ENCODE measurements at regions not wholly inside any gene's neighbourhood (a gene's known extent, or its start where the extent isn't known, plus 50 kb on each side); places are given as distances from the start of the nearest gene placed in this dataset.

DNA sequence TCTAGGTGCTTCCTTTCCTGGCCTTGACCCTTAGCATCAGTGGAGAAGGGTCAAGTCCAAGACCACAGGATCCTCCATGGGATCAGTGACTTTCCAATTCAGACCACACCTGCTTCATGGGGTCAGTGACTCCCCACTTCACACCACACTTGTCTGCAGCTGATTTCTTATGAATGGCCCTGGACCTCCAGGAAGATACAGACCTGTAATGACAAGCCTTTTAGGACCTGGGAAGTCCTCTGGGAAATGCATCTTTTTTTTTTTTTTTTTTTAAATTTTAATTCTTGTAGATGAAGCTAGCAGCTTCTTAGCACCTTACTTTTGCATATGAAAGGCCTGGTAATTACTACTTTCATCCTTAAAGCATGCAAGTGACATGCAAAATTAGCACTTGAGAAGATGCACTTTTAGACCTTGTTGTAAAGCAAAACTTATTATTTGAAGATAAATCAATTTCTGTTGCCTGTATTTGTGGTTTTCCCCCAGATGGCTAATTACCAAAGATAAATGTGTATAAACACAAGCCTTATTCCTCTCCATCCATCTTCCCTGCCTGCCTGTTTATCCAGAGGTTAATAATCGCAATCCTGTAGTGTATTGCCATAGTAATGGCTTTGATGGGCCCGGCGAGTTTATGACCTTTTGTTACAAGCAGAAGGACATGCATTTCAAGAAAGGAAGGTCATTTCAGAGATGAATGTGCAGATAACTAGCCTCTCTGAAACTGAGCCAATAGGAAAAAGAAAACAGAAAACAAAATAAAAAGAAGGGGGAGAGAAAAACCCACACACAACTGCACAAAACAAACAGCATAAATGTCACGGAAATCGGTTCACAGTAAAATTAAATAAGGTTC lies 1018.7 kb downstream of the TYW1 start:
- Histone ChIP-seq H3K4me3 (no peak overlapping the region), H3K27ac (no peak overlapping the region), H3K9me3 (no peaks in the 10 kb centered on the region), H3K4me1 (no peaks in the 10 kb centered on the region), H3K27me3 (peaks cover 0 to 3% (median 0%) of the 10 kb centered on the region in 3 donors), H3K36me3 (no peaks in the 10 kb centered on the region)
- DNase-seq (no peak), ATAC-seq (no peak)
- TF ChIP-seq, protein P1, sequence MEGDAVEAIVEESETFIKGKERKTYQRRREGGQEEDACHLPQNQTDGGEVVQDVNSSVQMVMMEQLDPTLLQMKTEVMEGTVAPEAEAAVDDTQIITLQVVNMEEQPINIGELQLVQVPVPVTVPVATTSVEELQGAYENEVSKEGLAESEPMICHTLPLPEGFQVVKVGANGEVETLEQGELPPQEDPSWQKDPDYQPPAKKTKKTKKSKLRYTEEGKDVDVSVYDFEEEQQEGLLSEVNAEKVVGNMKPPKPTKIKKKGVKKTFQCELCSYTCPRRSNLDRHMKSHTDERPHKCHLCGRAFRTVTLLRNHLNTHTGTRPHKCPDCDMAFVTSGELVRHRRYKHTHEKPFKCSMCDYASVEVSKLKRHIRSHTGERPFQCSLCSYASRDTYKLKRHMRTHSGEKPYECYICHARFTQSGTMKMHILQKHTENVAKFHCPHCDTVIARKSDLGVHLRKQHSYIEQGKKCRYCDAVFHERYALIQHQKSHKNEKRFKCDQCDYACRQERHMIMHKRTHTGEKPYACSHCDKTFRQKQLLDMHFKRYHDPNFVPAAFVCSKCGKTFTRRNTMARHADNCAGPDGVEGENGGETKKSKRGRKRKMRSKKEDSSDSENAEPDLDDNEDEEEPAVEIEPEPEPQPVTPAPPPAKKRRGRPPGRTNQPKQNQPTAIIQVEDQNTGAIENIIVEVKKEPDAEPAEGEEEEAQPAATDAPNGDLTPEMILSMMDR (IDR thresholded peaks at IDR 0.05 in 4 of 5, conservative IDR thresholded peaks at IDR 0.05 in 1 of 5) = no peak
- no peak for TF ChIP-seq POLR2A (IDR thresholded peaks at IDR 0.05)
- intact Hi-C loops (cut with DNase I; ENCODE audit: low total_unique reads) = no loop called here
- in situ Hi-C loops (cut with MboI; ENCODE audit: low sequenced_read_pairs in 4 of 4) = no loop called here

DNA sequence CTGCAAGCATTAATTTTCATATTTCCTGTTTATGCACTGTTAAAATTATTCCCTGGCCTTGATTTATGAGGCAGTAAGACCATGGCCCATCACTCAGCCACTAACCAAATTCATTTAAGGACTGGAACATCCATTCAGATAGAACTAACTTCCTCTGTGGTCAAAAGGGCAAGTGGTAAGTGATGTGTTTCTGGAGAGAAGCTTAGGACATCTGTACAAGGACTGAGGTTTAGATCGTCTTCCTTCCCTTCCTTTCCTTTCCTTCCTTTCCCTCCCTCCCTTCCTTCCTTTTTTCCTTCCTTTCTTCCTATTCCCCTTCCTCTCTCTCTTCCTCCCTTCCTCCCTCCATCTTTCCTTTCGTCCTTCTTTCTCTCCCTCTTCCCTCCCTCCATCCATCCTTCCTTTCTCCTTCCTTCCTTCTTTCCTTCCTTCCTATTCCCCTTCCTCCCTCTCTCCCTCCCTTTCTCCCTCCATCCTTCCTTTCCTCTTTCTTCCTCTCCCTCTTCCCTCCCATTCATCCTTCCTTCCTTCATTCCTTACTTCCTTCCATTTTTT lies 1019.4 kb downstream of the TYW1 start:
- intact Hi-C loops (cut with DNase I; ENCODE audit: low total_unique reads) (no loop called here), in situ Hi-C loops (cut with MboI; ENCODE audit: low sequenced_read_pairs in 4 of 4) (no loop called here)
- TF ChIP-seq POLR2A (IDR thresholded peaks at IDR 0.05) = no peak
- TF ChIP-seq, protein P1 (IDR thresholded peaks at IDR 0.05 in 4 of 5, conservative IDR thresholded peaks at IDR 0.05 in 1 of 5) = no peak
- Histone ChIP-seq H3K27me3 (peaks cover 0 to 3% (median 0%) of the 10 kb centered on the region in 3 donors), H3K4me1 (no peaks in the 10 kb centered on the region), H3K4me3 (no peak overlapping the region), H3K9me3 (no peaks in the 10 kb centered on the region), H3K36me3 (no peaks in the 10 kb centered on the region), H3K27ac (no peak overlapping the region)
- ATAC-seq = no peak
- DNase-seq = no peak

DNA sequence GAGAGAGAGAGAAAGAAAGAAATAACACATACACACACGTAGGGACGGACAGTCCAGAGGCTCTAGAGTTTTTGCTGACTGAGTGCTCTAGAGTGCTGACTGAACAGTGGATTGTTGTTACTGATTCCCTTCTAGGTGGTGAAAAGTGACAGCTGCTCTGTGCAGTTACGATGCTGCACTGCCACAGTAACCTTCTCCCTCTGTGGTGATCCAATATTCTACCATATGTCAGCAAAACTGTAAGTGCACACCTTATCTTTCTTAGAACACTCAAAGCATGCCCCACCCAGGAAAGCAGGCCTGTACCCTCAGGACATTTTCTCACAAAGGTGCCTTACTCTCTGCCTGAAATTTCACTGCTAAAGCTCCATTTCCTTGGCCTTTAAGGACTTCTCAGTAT lies 1023.5 kb downstream of the TYW1 start:
- ATAC-seq (no peak), DNase-seq (no peak)
- Histone ChIP-seq H3K36me3 (no peaks in the 10 kb centered on the region), H3K4me1 (no peaks in the 10 kb centered on the region), H3K4me3 (no peak overlapping the region), H3K27ac (no peak overlapping the region), H3K27me3 (no peaks in the 10 kb centered on the region), H3K9me3 (no peaks in the 10 kb centered on the region)
- intact Hi-C loops (cut with DNase I; ENCODE audit: low total_unique reads) = no loop called here
- TF ChIP-seq POLR2A (IDR thresholded peaks at IDR 0.05) = no peak
- in situ Hi-C loops (cut with MboI; ENCODE audit: low sequenced_read_pairs in 4 of 4) = no loop called here

DNA sequence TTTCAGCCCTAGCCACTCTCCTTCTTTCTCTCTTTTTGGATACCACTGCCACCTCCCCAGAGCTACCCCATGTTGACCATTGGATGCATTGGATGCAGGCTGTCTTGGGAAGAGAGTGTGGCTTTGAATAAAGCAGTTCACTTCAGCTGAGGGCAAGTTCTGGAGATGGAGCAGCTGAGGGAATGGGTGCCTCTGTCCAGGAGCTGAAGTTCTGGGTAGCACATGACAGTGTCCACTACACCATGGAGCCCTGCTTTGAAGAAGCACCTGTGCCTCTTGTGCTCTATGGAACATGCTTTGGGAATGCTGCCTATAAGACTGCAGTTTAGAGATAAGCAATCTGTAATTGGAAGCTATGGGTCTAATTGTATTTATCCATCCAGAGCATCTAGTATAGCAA lies 1028.7 kb downstream of the TYW1 start:
- no peak overlapping the region for H3K4me3 ChIP-seq
- H3K9me3 ChIP-seq = no peaks in the 10 kb centered on the region
- no peak overlapping the region for H3K27ac ChIP-seq
- H3K4me1 ChIP-seq = no peaks in the 10 kb centered on the region
- H3K27me3 ChIP-seq = no peaks in the 10 kb centered on the region
- ATAC-seq = no peak
- H3K36me3 ChIP-seq = no peaks in the 10 kb centered on the region
- no peak for DNase-seq
- intact Hi-C loops (cut with DNase I; ENCODE audit: low total_unique reads) (no loop called here), in situ Hi-C loops (cut with MboI; ENCODE audit: low sequenced_read_pairs in 4 of 4) (no loop called here)
- TF ChIP-seq POLR2A (IDR thresholded peaks at IDR 0.05) = no peak
- TF ChIP-seq, protein P1 (IDR thresholded peaks at IDR 0.05 in 4 of 5, conservative IDR thresholded peaks at IDR 0.05 in 1 of 5) = no peak

DNA sequence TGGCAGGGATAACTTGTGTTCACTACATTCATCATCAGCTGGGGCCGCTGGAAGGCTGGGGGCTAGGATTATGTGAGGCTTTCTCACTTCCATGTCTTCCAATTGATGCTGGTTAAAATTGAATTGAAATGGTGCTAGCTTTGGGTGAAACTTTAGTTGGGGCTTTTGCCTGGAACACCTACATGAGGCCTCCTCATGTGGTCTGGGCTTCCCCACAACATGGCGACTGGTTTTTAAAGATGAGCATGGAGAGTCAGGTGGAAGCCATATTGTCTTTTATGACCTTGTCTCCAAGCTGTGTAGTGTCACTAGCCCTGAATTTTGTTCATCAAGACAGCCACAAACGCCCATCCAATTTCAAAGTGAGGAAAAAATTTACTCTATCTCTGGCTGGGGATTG lies 1033.9 kb downstream of the TYW1 start:
- H3K27ac ChIP-seq = no peak overlapping the region
- DNase-seq = no peak
- no peak for TF ChIP-seq POLR2A (IDR thresholded peaks at IDR 0.05)
- TF ChIP-seq, protein P1 (IDR thresholded peaks at IDR 0.05 in 4 of 5, conservative IDR thresholded peaks at IDR 0.05 in 1 of 5) = no peak
- H3K4me3 ChIP-seq = no peak overlapping the region
- no peaks in the 10 kb centered on the region for H3K36me3 ChIP-seq
- no peak for ATAC-seq
- no peaks in the 10 kb centered on the region for H3K27me3 ChIP-seq
- no peaks in the 10 kb centered on the region for H3K9me3 ChIP-seq
- intact Hi-C loops (cut with DNase I; ENCODE audit: low total_unique reads) = no loop called here
- in situ Hi-C loops (cut with MboI; ENCODE audit: low sequenced_read_pairs in 4 of 4) = no loop called here
- no peaks in the 10 kb centered on the region for H3K4me1 ChIP-seq

Measured in gastrocnemius medialis (tissue), 4 donors.